Uterus (tissue), 3 donors: ENCODE measurements at regions not wholly inside any gene's neighbourhood (a gene's known extent, or its start where the extent isn't known, plus 50 kb on each side); places are given as distances from the start of the nearest gene placed in this dataset.

Experiments
- DNase-seq, 2 donors: peaks; one replicate each; pipeline ENCODE4 v3.0.0-alpha.2; 2019 to 2020
- H3K27ac ChIP-seq, 2 donors: fragments of 200-600 bp; sonication (generic); 1 replicate in 1 of 2; 2 replicates in 1 of 2; pipeline ENCODE4 v1.5.1; 2016 to 2018
- H3K27me3 ChIP-seq, 2 donors: fragments of 200-600 bp; sonication (generic); one replicate each; pipeline ENCODE4 v1.5.1; 2018 to 2019; ENCODE audit warnings: control low read depth in 1 of 2
- H3K36me3 ChIP-seq, 2 donors: fragments of 200-600 bp; sonication (generic); one replicate each; pipeline ENCODE4 v1.5.1; 2019; ENCODE audit warnings: control low read depth in 1 of 2
- H3K4me1 ChIP-seq, 2 donors: fragments of 200-600 bp; sonication (generic); one replicate each; pipeline ENCODE4 v1.5.1; 2018 to 2019; ENCODE audit warnings: control low read depth in 1 of 2
- H3K4me3 ChIP-seq, 2 donors: fragments of 200-600 bp; sonication (generic); 1 replicate in 1 of 2; 2 replicates in 1 of 2; pipeline ENCODE4 v1.5.1; 2018 to 2019; ENCODE audit warnings: mild to moderate bottlenecking in 1 of 2
- H3K9me3 ChIP-seq, 2 donors: fragments of 200-600 bp; sonication (generic); one replicate each; pipeline ENCODE4 v1.5.1; 2019; ENCODE audit warnings: control low read depth in 1 of 2
- CTCF ChIP-seq, 4 experiments: fragments of 200-600 bp in 2 of 4; fragments of 450-650 bp in 2 of 4; sonication (generic) in 2 of 4; IDR thresholded peaks; one replicate each; pipeline ENCODE4 v1.5.1; 2016 to 2019; ENCODE audit warnings: antibody characterized with exemption in 4 of 4, mild to moderate bottlenecking in 2 of 4, moderate library complexity in 1 of 4
- POLR2A ChIP-seq, 2 donors: fragments of 450-650 bp; IDR thresholded peaks; one replicate each; pipeline ENCODE4 v1.6.1; 2016; ENCODE audit warnings: antibody characterized with exemption in 2 of 2, mild to moderate bottlenecking in 1 of 2, moderate library complexity in 1 of 2
- intact Hi-C: fragments of 100-400 bp; cut with DNase I; formaldehyde crosslinking; loops from one replicate; pipeline ENCODE4 v1.15.1; 2023; ENCODE audit warnings: low total_unique reads
- donor health status: DM: yes; HTN: yes; CAD: no.

- no peak overlapping the region for H3K4me3 ChIP-seq
- TF ChIP-seq CTCF (IDR thresholded peaks at IDR 0.05), result no peak
- no peak for TF ChIP-seq POLR2A (IDR thresholded peaks at IDR 0.05)
- DNase-seq, result no peak
- H3K4me1 ChIP-seq, result no peaks in the 10 kb centered on the region
- H3K9me3 ChIP-seq, result no peaks in the 10 kb centered on the region
- no peak overlapping the region for H3K27ac ChIP-seq
- intact Hi-C loops, result no loop called here
- H3K36me3 ChIP-seq, result no peaks in the 10 kb centered on the region
- no peaks in the 10 kb centered on the region for H3K27me3 ChIP-seq
Observed at GRCh38 chr1:213366141-213366831, 315.2 kb downstream of the RPS6KC1 start.

- no peaks in the 10 kb centered on the region for H3K27me3 ChIP-seq
- DNase-seq, result no peak
- no peaks in the 10 kb centered on the region for H3K4me1 ChIP-seq
- no peak overlapping the region for H3K27ac ChIP-seq
- no peak overlapping the region for H3K4me3 ChIP-seq
- H3K36me3 ChIP-seq, result no peaks in the 10 kb centered on the region
- H3K9me3 ChIP-seq, result no peaks in the 10 kb centered on the region
- TF ChIP-seq CTCF (IDR thresholded peaks at IDR 0.05), result no peak
- intact Hi-C loops, result no loop called here
Observed at GRCh38 chr1:213369465-213369864, 318.4 kb downstream of the RPS6KC1 start.

- H3K27me3 ChIP-seq, result no peaks in the 10 kb centered on the region
- H3K36me3 ChIP-seq, result no peaks in the 10 kb centered on the region
- no peak overlapping the region for H3K4me3 ChIP-seq
- no peak for DNase-seq
- TF ChIP-seq POLR2A (IDR thresholded peaks at IDR 0.05), result no peak
- no peak for TF ChIP-seq CTCF (IDR thresholded peaks at IDR 0.05)
- no peak overlapping the region for H3K27ac ChIP-seq
- no peaks in the 10 kb centered on the region for H3K4me1 ChIP-seq
- H3K9me3 ChIP-seq, result no peaks in the 10 kb centered on the region
- intact Hi-C loops, result no loop called here
Observed at GRCh38 chr1:213370523-213370922, 319.5 kb downstream of the RPS6KC1 start.

- Histone ChIP-seq H3K4me3 (no peak overlapping the region), H3K36me3 (no peaks in the 10 kb centered on the region), H3K27ac (no peak overlapping the region), H3K4me1 (no peaks in the 10 kb centered on the region), H3K9me3 (no peaks in the 10 kb centered on the region), H3K27me3 (no peaks in the 10 kb centered on the region)
- intact Hi-C loops, result no loop called here
- DNase-seq, result no peak
- no peak for TF ChIP-seq POLR2A (IDR thresholded peaks at IDR 0.05)
- no peak for TF ChIP-seq CTCF (IDR thresholded peaks at IDR 0.05)
Observed at GRCh38 chr1:213371525-213371846, 320.4 kb downstream of the RPS6KC1 start.

GRCh38 chr1:213371847-213372619 is 321.0 kb downstream of the RPS6KC1 start:
- Histone ChIP-seq H3K4me3 (no peak overlapping the region), H3K27ac (no peak overlapping the region), H3K4me1 (no peaks in the 10 kb centered on the region), H3K9me3 (no peaks in the 10 kb centered on the region), H3K27me3 (no peaks in the 10 kb centered on the region), H3K36me3 (no peaks in the 10 kb centered on the region)
- no peak for DNase-seq
- intact Hi-C loops, result no loop called here
- no peak for TF ChIP-seq CTCF (IDR thresholded peaks at IDR 0.05)
- no peak for TF ChIP-seq POLR2A (IDR thresholded peaks at IDR 0.05)
